T47D (cell line): ENCODE measurements at regions not wholly inside any gene's neighbourhood (a gene's known extent, or its start where the extent isn't known, plus 50 kb on each side); places are given as distances from the start of the nearest gene placed in this dataset.
"Not testable (repeated sequence)": the region's sequence is repeated elsewhere in the genome, so short reads cannot be mapped to it uniquely, and the experiment has no call there.

Experiments
- DNase-seq, 2 experiments: peaks; one replicate each; pipeline versions ENCODE4 v3.0.0 to v3.0.0-alpha.2; 2011 to 2012; ENCODE audit warnings: low read depth in 1 of 2, low spot score in 1 of 2
- JUND ChIP-seq: IDR thresholded peaks from 2 replicates; pipeline ENCODE4 v1.6.1; 2012; ENCODE audit warnings: low read depth
- in situ Hi-C: cut with HindIII; loops from 2 replicates; pipeline ENCODE4 v1.10.0; 2016; ENCODE audit warnings: low sequenced_read_pairs, low pct_unique_long_range_greater_than_20kb

DNA sequence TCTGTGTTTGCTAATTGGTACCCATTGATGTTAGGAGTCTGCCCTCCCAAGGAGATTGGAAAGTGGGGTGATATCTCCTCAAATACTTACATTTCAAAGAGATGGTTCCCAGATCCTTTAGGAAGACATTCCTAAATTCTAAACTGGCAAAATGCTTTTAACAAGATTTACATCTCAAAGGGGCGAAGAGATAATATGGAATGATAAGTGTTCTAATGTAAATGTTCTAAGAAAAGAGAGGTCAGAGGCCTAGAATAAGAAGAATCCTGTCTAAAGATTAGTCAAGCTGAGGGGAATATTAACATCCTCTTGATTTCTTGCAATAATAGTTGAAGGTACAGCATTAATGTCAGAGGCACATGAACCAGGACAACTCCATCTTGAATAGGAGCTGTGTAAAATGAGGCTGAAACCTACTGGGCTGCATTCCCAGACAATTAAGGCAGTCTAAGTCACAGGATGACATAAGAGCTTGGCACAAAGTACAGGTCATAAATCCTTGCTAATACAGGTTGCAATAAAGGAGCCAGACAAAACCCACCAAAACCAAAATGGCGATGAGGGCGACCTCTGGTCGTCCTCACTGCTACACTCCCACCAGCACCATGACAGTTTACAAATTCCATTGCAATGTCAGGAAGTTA is 2248.1 kb downstream of the ARAP2 start:
- no peak for TF ChIP-seq JUND
- DNase-seq, result no peak
- in situ Hi-C loops, result no loop called here

- no peak for TF ChIP-seq JUND
- in situ Hi-C loops, result no loop called here
- no peak for DNase-seq
Observed at GRCh38 chr4:33998291-33998690, 2246.0 kb downstream of the ARAP2 start.

GRCh38 chr4:34000356-34000755 is 2244.0 kb downstream of the ARAP2 start:
- in situ Hi-C loops, result no loop called here
- no peak for DNase-seq
- TF ChIP-seq JUND, result no peak

- in situ Hi-C loops, DNase-seq: not testable (repeated sequence)
Observed at GRCh38 chr4:34006540-34006939, 2237.8 kb downstream of the ARAP2 start.

- no peak for DNase-seq
- TF ChIP-seq JUND, result no peak
- in situ Hi-C loops, result no loop called here
Observed at GRCh38 chr4:34009951-34010350, 2234.4 kb downstream of the ARAP2 start.

DNA sequence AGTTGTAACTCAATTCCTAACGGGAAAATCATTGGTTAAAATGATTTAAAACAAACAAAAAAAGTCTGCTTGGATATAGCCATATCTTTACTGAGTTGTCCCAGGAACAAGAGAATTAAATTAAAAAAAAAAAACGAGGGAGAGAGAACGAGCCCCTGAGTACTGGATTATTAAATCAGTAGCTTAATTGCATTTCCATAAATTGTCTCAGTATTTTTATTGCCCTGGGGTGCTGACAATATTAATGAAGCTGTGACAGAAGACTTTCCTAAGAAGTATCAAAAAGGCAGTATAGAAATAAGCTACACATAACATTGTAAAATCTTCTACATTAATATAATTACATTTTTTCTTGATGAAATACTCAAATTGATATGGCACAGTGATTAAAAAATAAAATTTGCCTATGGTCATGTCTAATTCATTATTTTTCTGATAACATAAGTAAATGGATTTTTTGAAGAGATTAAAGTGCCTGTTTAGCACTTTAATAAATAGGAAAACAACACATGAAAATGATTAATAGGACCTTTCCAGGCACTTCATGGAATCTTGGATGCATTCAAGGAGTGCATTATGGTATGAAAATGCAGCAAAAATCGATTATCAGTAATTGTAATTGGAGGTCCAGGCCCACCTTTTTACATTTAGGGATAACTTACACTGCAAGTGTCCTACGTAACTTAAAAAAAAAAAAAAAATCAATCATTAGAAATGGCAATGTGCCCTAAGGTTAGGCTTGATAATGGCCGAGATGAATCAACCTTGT is 2233.4 kb downstream of the ARAP2 start:
- TF ChIP-seq JUND, result no peak
- DNase-seq, result no peak
- in situ Hi-C loops, result no loop called here

DNA sequence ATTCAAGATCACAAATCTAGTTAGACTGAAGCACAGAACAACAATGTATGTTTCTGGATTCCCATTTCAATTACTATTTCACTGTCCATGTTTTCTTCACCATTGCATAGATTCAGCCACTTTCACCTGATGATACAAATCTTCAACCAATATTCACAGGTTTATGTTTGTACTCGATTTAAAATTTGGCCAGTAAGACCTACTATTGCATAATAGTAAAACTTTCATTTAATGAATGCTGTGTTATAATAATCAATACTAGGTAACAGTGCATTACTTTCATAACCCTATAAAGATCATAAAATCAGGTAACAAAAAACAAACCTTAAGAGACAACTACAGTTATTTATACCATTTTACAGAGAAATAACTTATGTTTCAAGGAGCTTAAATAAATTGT is 2209.1 kb downstream of the ARAP2 start:
- in situ Hi-C loops, result no loop called here
- no peak for TF ChIP-seq JUND
- DNase-seq, result no peak

- in situ Hi-C loops, result no loop called here
Observed at GRCh38 chr4:34037280-34037679, 2207.0 kb downstream of the ARAP2 start.

DNA sequence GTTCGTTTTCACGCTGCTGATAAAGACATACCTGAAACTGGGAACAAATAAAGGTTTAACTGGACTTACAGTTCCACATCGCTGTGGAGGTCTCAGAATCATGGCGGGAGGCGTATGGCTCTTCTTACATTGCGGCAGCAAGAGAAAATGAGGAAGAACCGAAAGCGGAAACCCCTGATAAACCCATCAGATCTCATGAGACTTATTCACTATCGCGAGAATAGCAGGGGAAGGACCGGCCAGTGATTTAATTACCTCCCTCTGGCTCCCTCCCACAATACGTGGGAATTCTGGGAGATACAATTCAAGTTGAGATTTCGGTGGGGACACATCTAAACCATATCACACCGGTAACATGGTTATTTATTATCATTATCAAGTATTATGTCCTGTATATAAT is 2204.5 kb downstream of the ARAP2 start:
- no peak for TF ChIP-seq JUND
- in situ Hi-C loops, result no loop called here
- no peak for DNase-seq

More at GRCh38 chr4:34037280-34037679, 2207.0 kb downstream of the ARAP2 start:
- no peak for DNase-seq
- no peak for TF ChIP-seq JUND

DNA sequence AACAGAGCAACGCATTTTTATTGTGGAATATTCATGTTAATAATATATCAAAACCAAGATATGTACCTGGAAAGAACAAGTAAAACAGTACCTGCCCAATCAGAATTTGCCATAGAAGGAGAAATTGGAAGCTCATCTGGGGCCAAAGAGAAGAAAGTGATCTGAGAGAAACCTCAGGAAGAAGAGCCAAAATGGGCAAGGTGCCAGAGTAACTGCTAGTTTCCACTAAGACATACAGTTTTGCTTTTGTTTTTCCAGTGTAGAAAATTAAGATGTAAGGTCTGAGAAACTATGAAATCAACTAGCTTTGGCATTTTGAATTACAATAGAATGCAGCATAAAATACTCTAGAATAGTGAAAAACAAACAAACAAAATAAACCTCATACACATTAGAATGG is 2201.2 kb downstream of the ARAP2 start:
- peak in 1 of 2 experiments; percentile 1 for DNase-seq
- TF ChIP-seq JUND, result no peak
- in situ Hi-C loops, result no loop called here

DNA sequence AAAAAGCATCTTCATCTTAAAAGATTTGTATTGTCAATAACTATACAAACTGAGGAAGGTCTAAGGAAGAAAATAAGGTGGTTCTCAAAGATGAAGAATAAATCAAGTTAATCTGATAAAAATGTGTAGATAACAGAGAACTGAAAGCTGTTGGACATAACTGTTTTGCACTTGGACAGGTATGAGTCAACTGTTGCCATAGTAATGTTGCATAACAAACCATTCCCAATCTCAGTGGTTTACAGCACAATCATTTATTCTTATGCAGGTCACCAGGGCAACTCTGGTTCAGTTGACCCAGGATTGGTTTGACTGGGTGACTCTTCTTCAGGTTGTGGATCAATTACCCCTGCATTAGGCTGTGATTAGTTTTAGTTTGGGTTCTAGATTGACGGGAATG is 2197.7 kb downstream of the ARAP2 start:
- no peak for DNase-seq
- no peak for TF ChIP-seq JUND
- in situ Hi-C loops, result no loop called here

- no peak for TF ChIP-seq JUND
- in situ Hi-C loops, result no loop called here
Observed at GRCh38 chr4:34047363-34047762, 2197.0 kb downstream of the ARAP2 start.

GRCh38 chr4:34066126-34066525 is 2178.2 kb downstream of the ARAP2 start:
- TF ChIP-seq JUND, result no peak
- in situ Hi-C loops, result no loop called here
- DNase-seq, result no peak

More at GRCh38 chr4:34047363-34047762, 2197.0 kb downstream of the ARAP2 start:
- no peak for DNase-seq

- no peak for DNase-seq
- in situ Hi-C loops, result no loop called here
Observed at GRCh38 chr4:34091451-34091850, 2152.9 kb downstream of the ARAP2 start.

More at GRCh38 chr4:34091451-34091850, 2152.9 kb downstream of the ARAP2 start:
- TF ChIP-seq JUND, result no peak
